ENCODE measurements at regions not wholly inside any gene's neighbourhood (a gene's known extent, or its start where the extent isn't known, plus 50 kb on each side); places are given as distances from the start of the nearest gene placed in this dataset.
"Not testable (repeated sequence)": the region's sequence is repeated elsewhere in the genome, so short reads cannot be mapped to it uniquely, and the experiment has no call there.

GRCh38 chr5:66273121-66273520 is 129.0 kb downstream of the SREK1 start:
- no peak overlapping the region for H3K27ac ChIP-seq (ENCODE audit: low read depth, low read length)

GRCh38 chr5:66276986-66277385 is 132.9 kb downstream of the SREK1 start:
- Histone ChIP-seq H3K27ac (ENCODE audit: low read depth, low read length) (no peak overlapping the region), H3K9ac (ENCODE audit: low read length) (no peak overlapping the region), H3K4me1 (ENCODE audit: insufficient read depth, low read length) (no peaks in the 10 kb centered on the region), H3K27me3 (ENCODE audit: control insufficient read depth in 1 of 2, insufficient read depth in 2 of 2, low read length in 2 of 2) (no peaks in the 10 kb centered on the region), H3K36me3 (ENCODE audit: insufficient read depth, low read length) (no peaks in the 10 kb centered on the region), H3K9me3 (ENCODE audit: low read length) (no peaks in the 10 kb centered on the region), H3K4me3 (ENCODE audit: low read depth in 1 of 2, low read length in 2 of 2) (no peak overlapping the region)

More at GRCh38 chr5:66273121-66273520, 129.0 kb downstream of the SREK1 start:
- Histone ChIP-seq H3K4me1 (ENCODE audit: insufficient read depth, low read length) (no peaks in the 10 kb centered on the region), H3K9me3 (ENCODE audit: low read length) (no peaks in the 10 kb centered on the region), H3K9ac (ENCODE audit: low read length) (no peak overlapping the region), H3K4me3 (ENCODE audit: low read depth in 1 of 2, low read length in 2 of 2) (no peak overlapping the region), H3K36me3 (ENCODE audit: insufficient read depth, low read length) (no peaks in the 10 kb centered on the region), H3K27me3 (ENCODE audit: control insufficient read depth in 1 of 2, insufficient read depth in 2 of 2, low read length in 2 of 2) (no peaks in the 10 kb centered on the region)

GRCh38 chr5:66277981-66278380 is 133.9 kb downstream of the SREK1 start:
- no peaks in the 10 kb centered on the region for H3K36me3 ChIP-seq (ENCODE audit: insufficient read depth, low read length)
- H3K9ac ChIP-seq (ENCODE audit: low read length) = no peak overlapping the region
- H3K4me1 ChIP-seq (ENCODE audit: insufficient read depth, low read length) = no peaks in the 10 kb centered on the region
- no peaks in the 10 kb centered on the region for H3K27me3 ChIP-seq (ENCODE audit: control insufficient read depth in 1 of 2, insufficient read depth in 2 of 2, low read length in 2 of 2)
- no peaks in the 10 kb centered on the region for H3K9me3 ChIP-seq (ENCODE audit: low read length)
- no peak overlapping the region for H3K4me3 ChIP-seq (ENCODE audit: low read depth in 1 of 2, low read length in 2 of 2)
- no peak overlapping the region for H3K27ac ChIP-seq (ENCODE audit: low read depth, low read length)

GRCh38 chr5:66281294-66281693 is 137.2 kb downstream of the SREK1 start:
- no peaks in the 10 kb centered on the region for H3K4me1 ChIP-seq (ENCODE audit: insufficient read depth, low read length)

GRCh38 chr5:66284588-66285342 is 140.7 kb downstream of the SREK1 start:
- no peak overlapping the region for H3K9ac ChIP-seq (ENCODE audit: low read length)
- no peaks in the 10 kb centered on the region for H3K9me3 ChIP-seq (ENCODE audit: low read length)
- H3K27ac ChIP-seq (ENCODE audit: low read depth, low read length) = no peak overlapping the region
- H3K4me1 ChIP-seq (ENCODE audit: insufficient read depth, low read length) = no peaks in the 10 kb centered on the region
- no peaks in the 10 kb centered on the region for H3K27me3 ChIP-seq (ENCODE audit: control insufficient read depth in 1 of 2, insufficient read depth in 2 of 2, low read length in 2 of 2)
- H3K4me3 ChIP-seq (ENCODE audit: low read depth in 1 of 2, low read length in 2 of 2) = no peak overlapping the region
- no peaks in the 10 kb centered on the region for H3K36me3 ChIP-seq (ENCODE audit: insufficient read depth, low read length)

More at GRCh38 chr5:66281294-66281693, 137.2 kb downstream of the SREK1 start:
- H3K27me3 ChIP-seq (ENCODE audit: control insufficient read depth in 1 of 2, insufficient read depth in 2 of 2, low read length in 2 of 2) = no peaks in the 10 kb centered on the region
- H3K9ac ChIP-seq (ENCODE audit: low read length) = no peak overlapping the region
- no peaks in the 10 kb centered on the region for H3K36me3 ChIP-seq (ENCODE audit: insufficient read depth, low read length)
- H3K9me3 ChIP-seq (ENCODE audit: low read length) = no peaks in the 10 kb centered on the region
- no peak overlapping the region for H3K27ac ChIP-seq (ENCODE audit: low read depth, low read length)
- H3K4me3 ChIP-seq (ENCODE audit: low read depth in 1 of 2, low read length in 2 of 2) = no peak overlapping the region

- Histone ChIP-seq H3K4me1 (ENCODE audit: insufficient read depth, low read length) (no peaks in the 10 kb centered on the region), H3K27ac (ENCODE audit: low read depth, low read length) (no peak overlapping the region)
Observed at GRCh38 chr5:66285343-66285922, 141.3 kb downstream of the SREK1 start.

GRCh38 chr5:66291771-66292170 is 147.7 kb downstream of the SREK1 start:
- H3K4me3 ChIP-seq (ENCODE audit: low read depth in 1 of 2, low read length in 2 of 2) = no peak overlapping the region
- H3K9me3 ChIP-seq (ENCODE audit: low read length) = no peaks in the 10 kb centered on the region
- H3K9ac ChIP-seq (ENCODE audit: low read length) = no peak overlapping the region
- no peak overlapping the region for H3K27ac ChIP-seq (ENCODE audit: low read depth, low read length)
- no peaks in the 10 kb centered on the region for H3K4me1 ChIP-seq (ENCODE audit: insufficient read depth, low read length)
- H3K36me3 ChIP-seq (ENCODE audit: insufficient read depth, low read length) = no peaks in the 10 kb centered on the region
- no peaks in the 10 kb centered on the region for H3K27me3 ChIP-seq (ENCODE audit: control insufficient read depth in 1 of 2, insufficient read depth in 2 of 2, low read length in 2 of 2)

More at GRCh38 chr5:66285343-66285922, 141.3 kb downstream of the SREK1 start:
- Histone ChIP-seq H3K27me3 (ENCODE audit: control insufficient read depth in 1 of 2, insufficient read depth in 2 of 2, low read length in 2 of 2) (no peaks in the 10 kb centered on the region), H3K4me3 (ENCODE audit: low read depth in 1 of 2, low read length in 2 of 2) (no peak overlapping the region), H3K9ac (ENCODE audit: low read length) (no peak overlapping the region), H3K36me3 (ENCODE audit: insufficient read depth, low read length) (no peaks in the 10 kb centered on the region), H3K9me3 (ENCODE audit: low read length) (no peaks in the 10 kb centered on the region)

- H3K9ac ChIP-seq (ENCODE audit: low read length); H3K36me3 ChIP-seq (ENCODE audit: insufficient read depth, low read length); H3K4me1 ChIP-seq (ENCODE audit: insufficient read depth, low read length); H3K4me3 ChIP-seq (ENCODE audit: low read depth in 1 of 2, low read length in 2 of 2); H3K27ac ChIP-seq (ENCODE audit: low read depth, low read length); H3K9me3 ChIP-seq (ENCODE audit: low read length); H3K27me3 ChIP-seq (ENCODE audit: control insufficient read depth in 1 of 2, insufficient read depth in 2 of 2, low read length in 2 of 2): not testable (repeated sequence)
Observed at GRCh38 chr5:66293851-66294250, 149.8 kb downstream of the SREK1 start.

GRCh38 chr5:66299463-66299862 is 155.4 kb downstream of the SREK1 start:
- H3K9ac ChIP-seq (ENCODE audit: low read length) = no peak overlapping the region
- no peak overlapping the region for H3K4me3 ChIP-seq (ENCODE audit: low read depth in 1 of 2, low read length in 2 of 2)

GRCh38 chr5:66302344-66302743 is 158.2 kb downstream of the SREK1 start:
- Histone ChIP-seq H3K4me1 (ENCODE audit: insufficient read depth, low read length) (no peaks in the 10 kb centered on the region), H3K9ac (ENCODE audit: low read length) (no peak overlapping the region), H3K27ac (ENCODE audit: low read depth, low read length) (no peak overlapping the region), H3K27me3 (ENCODE audit: control insufficient read depth in 1 of 2, insufficient read depth in 2 of 2, low read length in 2 of 2) (no peaks in the 10 kb centered on the region), H3K4me3 (ENCODE audit: low read depth in 1 of 2, low read length in 2 of 2) (no peak overlapping the region), H3K9me3 (ENCODE audit: low read length) (no peaks in the 10 kb centered on the region), H3K36me3 (ENCODE audit: insufficient read depth, low read length) (no peaks in the 10 kb centered on the region)

More at GRCh38 chr5:66299463-66299862, 155.4 kb downstream of the SREK1 start:
- no peaks in the 10 kb centered on the region for H3K9me3 ChIP-seq (ENCODE audit: low read length)
- H3K36me3 ChIP-seq (ENCODE audit: insufficient read depth, low read length) = no peaks in the 10 kb centered on the region
- H3K27ac ChIP-seq (ENCODE audit: low read depth, low read length) = no peak overlapping the region
- H3K4me1 ChIP-seq (ENCODE audit: insufficient read depth, low read length) = no peaks in the 10 kb centered on the region
- no peaks in the 10 kb centered on the region for H3K27me3 ChIP-seq (ENCODE audit: control insufficient read depth in 1 of 2, insufficient read depth in 2 of 2, low read length in 2 of 2)

GRCh38 chr5:66306105-66306843 is 162.2 kb downstream of the SREK1 start:
- H3K36me3 ChIP-seq (ENCODE audit: insufficient read depth, low read length) = no peaks in the 10 kb centered on the region

More at GRCh38 chr5:66306105-66306843, 162.2 kb downstream of the SREK1 start:
- no peak overlapping the region for H3K9ac ChIP-seq (ENCODE audit: low read length)
- no peaks in the 10 kb centered on the region for H3K4me1 ChIP-seq (ENCODE audit: insufficient read depth, low read length)
- no peak overlapping the region for H3K27ac ChIP-seq (ENCODE audit: low read depth, low read length)
- no peaks in the 10 kb centered on the region for H3K9me3 ChIP-seq (ENCODE audit: low read length)
- H3K4me3 ChIP-seq (ENCODE audit: low read depth in 1 of 2, low read length in 2 of 2) = no peak overlapping the region
- no peaks in the 10 kb centered on the region for H3K27me3 ChIP-seq (ENCODE audit: control insufficient read depth in 1 of 2, insufficient read depth in 2 of 2, low read length in 2 of 2)

Measured in muscle layer of colon (tissue), 2 donors.